Mesendoderm (in vitro differentiated cells): ENCODE measurements at regions not wholly inside any gene's neighbourhood (a gene's known extent, or its start where the extent isn't known, plus 50 kb on each side); places are given as distances from the start of the nearest gene placed in this dataset.

Experiments
- DNase-seq: peaks from one replicate; pipeline ENCODE4 v3.0.0; 2013
- H2AK5ac ChIP-seq: 2 replicates; pipeline ENCODE4 v1.6.1; 2013; ENCODE audit warnings: low read length, inconsistent platforms
- H2BK120ac ChIP-seq: 2 replicates; pipeline ENCODE4 v1.6.1; 2013; ENCODE audit warnings: low read depth, mild to moderate bottlenecking, low read length, moderate library complexity, mixed read lengths
- H2BK15ac ChIP-seq: replicated peaks from 2 replicates; pipeline ENCODE4 v1.6.1; 2013; ENCODE audit warnings: low read depth, mild to moderate bottlenecking, moderate library complexity
- H2BK5ac ChIP-seq: 2 replicates; pipeline ENCODE4 v1.6.1; 2013; ENCODE audit warnings: low read length, inconsistent platforms
- H3K18ac ChIP-seq: 2 replicates; pipeline ENCODE4 v1.6.1; 2013; ENCODE audit warnings: mild to moderate bottlenecking, low read length, mixed read lengths
- H3K23ac ChIP-seq: one replicate; pipeline ENCODE4 v1.6.1; 2013; ENCODE audit warnings: low read length
- H3K27ac ChIP-seq: 2 replicates; pipeline ENCODE4 v1.5.1; 2013; ENCODE audit warnings: low read depth, mild to moderate bottlenecking, inconsistent platforms, low read length, moderate library complexity
- H3K27me3 ChIP-seq: 2 replicates; pipeline ENCODE4 v1.6.1; 2013; ENCODE audit warnings: low read length, control low read depth, mild to moderate bottlenecking, inconsistent platforms; ENCODE audit not compliant: insufficient read depth, poor library complexity
- H3K36me3 ChIP-seq: 2 replicates; pipeline ENCODE4 v1.6.1; 2013; ENCODE audit warnings: low read length, inconsistent platforms; ENCODE audit not compliant: control insufficient read depth, insufficient read depth
- H3K4ac ChIP-seq: one replicate; pipeline ENCODE4 v1.6.1; 2013; ENCODE audit warnings: low read depth, mild to moderate bottlenecking, low read length, moderate library complexity
- H3K4me1 ChIP-seq: 2 replicates; pipeline ENCODE4 v1.6.1; 2013; ENCODE audit warnings: low read depth, low read length, inconsistent platforms; ENCODE audit not compliant: control insufficient read depth
- H3K4me2 ChIP-seq: 2 replicates; pipeline ENCODE4 v1.6.1; 2013; ENCODE audit warnings: low read length
- H3K4me3 ChIP-seq: 2 replicates; pipeline ENCODE4 v1.5.1; 2013; ENCODE audit warnings: mild to moderate bottlenecking, low read length
- H3K56ac ChIP-seq: one replicate; pipeline ENCODE4 v1.6.1; 2013; ENCODE audit warnings: low read length
- H3K79me1 ChIP-seq: 2 replicates; pipeline ENCODE4 v1.6.1; 2013; ENCODE audit warnings: low read length, inconsistent platforms
- H3K79me2 ChIP-seq: 2 replicates; pipeline ENCODE4 v1.6.1; 2013; ENCODE audit warnings: mild to moderate bottlenecking, low read length; ENCODE audit not compliant: control insufficient read depth, insufficient read depth
- H3K9ac ChIP-seq: 2 replicates; pipeline ENCODE4 v1.6.1; 2013; ENCODE audit warnings: low read length, inconsistent platforms
- H4K5ac ChIP-seq: one replicate; pipeline ENCODE4 v1.6.1; 2013; ENCODE audit warnings: low read length
- H4K8ac ChIP-seq: one replicate; pipeline ENCODE4 v1.6.1; 2013; ENCODE audit warnings: low read depth, mild to moderate bottlenecking, control low read depth, low read length, moderate library complexity
- WGBS: extraction: QIAGEN DNeasy Blood & Tissue Kit; methylation state at CpG from one replicate; pipeline ENCODE4 v1.1.7; 2013; ENCODE audit warnings: low lambda C conversion rate, missing lambda C conversion rate; ENCODE audit not compliant: insufficient coverage; ENCODE audit errors: extremely low coverage; 5-methylcytosine and 5-hydroxymethylcytosine counted together

- DNase-seq = no peak
- H3K4me1 ChIP-seq = no peaks in the 10 kb centered on the region
Measured at GRCh38 chr16:7992616-7993015, 597.7 kb downstream of the TMEM114 start.

GRCh38 chr16:7990626-7991260, 599.6 kb downstream of the TMEM114 start:
- Histone ChIP-seq H4K8ac (no peak overlapping the region), H3K4me3 (no peak overlapping the region), H3K18ac (no peak overlapping the region), H3K4me2 (no peak overlapping the region), H3K23ac (no peak overlapping the region), H3K56ac (no peak overlapping the region), H4K5ac (no peak overlapping the region), H3K79me1 (no peaks in the 10 kb centered on the region), H3K9ac (no peak overlapping the region), H3K27me3 (no peaks in the 10 kb centered on the region), H3K27ac (no peak overlapping the region), H2AK5ac (no peak overlapping the region), H3K36me3 (no peaks in the 10 kb centered on the region), H3K79me2 (no peaks in the 10 kb centered on the region), H2BK15ac (no peak overlapping the region), H3K4me1 (no peaks in the 10 kb centered on the region), H2BK120ac (no peak overlapping the region), H3K4ac (no peak overlapping the region), H2BK5ac (no peak overlapping the region)
- no peak for DNase-seq
- no CpG with 5 or more reads among the region's 11 CpGs for WGBS

More at GRCh38 chr16:7992616-7993015, 597.7 kb downstream of the TMEM114 start:
- H3K4ac ChIP-seq = no peak overlapping the region
- H4K8ac ChIP-seq = no peak overlapping the region
- H2BK5ac ChIP-seq = no peak overlapping the region
- H3K79me1 ChIP-seq = no peaks in the 10 kb centered on the region
- no peak overlapping the region for H3K4me3 ChIP-seq
- no peak overlapping the region for H4K5ac ChIP-seq
- no peak overlapping the region for H3K23ac ChIP-seq
- no peaks in the 10 kb centered on the region for H3K27me3 ChIP-seq
- H2BK15ac ChIP-seq = no peak overlapping the region
- no peak overlapping the region for H2BK120ac ChIP-seq
- H3K36me3 ChIP-seq = no peaks in the 10 kb centered on the region
- H3K27ac ChIP-seq = no peak overlapping the region
- H3K79me2 ChIP-seq = no peaks in the 10 kb centered on the region
- H2AK5ac ChIP-seq = no peak overlapping the region
- H3K18ac ChIP-seq = no peak overlapping the region
- no peak overlapping the region for H3K4me2 ChIP-seq
- no peak overlapping the region for H3K56ac ChIP-seq
- H3K9ac ChIP-seq = no peak overlapping the region
- no CpG with 5 or more reads among the region's 3 CpGs for WGBS

- Histone ChIP-seq H4K8ac (no peak overlapping the region), H3K4me2 (no peak overlapping the region), H3K79me1 (no peaks in the 10 kb centered on the region), H2BK15ac (no peak overlapping the region), H2BK120ac (no peak overlapping the region), H3K27me3 (no peaks in the 10 kb centered on the region), H3K4me1 (no peaks in the 10 kb centered on the region), H3K4ac (no peak overlapping the region), H3K23ac (no peak overlapping the region), H3K4me3 (no peak overlapping the region), H3K79me2 (no peaks in the 10 kb centered on the region), H3K36me3 (no peaks in the 10 kb centered on the region), H3K18ac (no peak overlapping the region), H2AK5ac (no peak overlapping the region), H2BK5ac (no peak overlapping the region), H3K27ac (no peak overlapping the region), H3K9ac (no peak overlapping the region), H4K5ac (no peak overlapping the region), H3K56ac (no peak overlapping the region)
- no CpG with 5 or more reads among the region's 3 CpGs for WGBS
- DNase-seq = no peak
Measured at GRCh38 chr16:7983676-7984075, 606.6 kb downstream of the TMEM114 start.

- Histone ChIP-seq H3K36me3 (no peaks in the 10 kb centered on the region), H2AK5ac (no peak overlapping the region), H3K23ac (no peak overlapping the region), H2BK15ac (no peak overlapping the region), H3K79me2 (no peaks in the 10 kb centered on the region), H3K9ac (no peak overlapping the region), H3K18ac (no peak overlapping the region), H3K4me3 (no peak overlapping the region), H3K4me2 (no peak overlapping the region), H3K27ac (no peak overlapping the region), H4K5ac (no peak overlapping the region), H3K56ac (no peak overlapping the region), H3K79me1 (no peaks in the 10 kb centered on the region), H3K4ac (no peak overlapping the region), H4K8ac (no peak overlapping the region), H3K4me1 (no peaks in the 10 kb centered on the region), H2BK5ac (no peak overlapping the region), H3K27me3 (no peaks in the 10 kb centered on the region), H2BK120ac (no peak overlapping the region)
- DNase-seq = no peak
- WGBS = no CpG with 5 or more reads among the region's 2 CpGs
Measured at GRCh38 chr16:7980133-7980483, 610.2 kb downstream of the TMEM114 start.

- Histone ChIP-seq H3K27ac (no peak overlapping the region), H2BK120ac (no peak overlapping the region), H3K56ac (no peak overlapping the region), H3K9ac (no peak overlapping the region), H3K18ac (no peak overlapping the region), H3K4me2 (no peak overlapping the region), H3K27me3 (no peaks in the 10 kb centered on the region), H3K4ac (no peak overlapping the region), H3K36me3 (no peaks in the 10 kb centered on the region), H4K8ac (no peak overlapping the region), H4K5ac (no peak overlapping the region), H3K79me2 (no peaks in the 10 kb centered on the region), H3K4me3 (no peak overlapping the region), H3K79me1 (no peaks in the 10 kb centered on the region), H2BK15ac (no peak overlapping the region), H2BK5ac (no peak overlapping the region), H3K23ac (no peak overlapping the region), H2AK5ac (no peak overlapping the region), H3K4me1 (no peaks in the 10 kb centered on the region)
- WGBS = no CpG with 5 or more reads among the region's 18 CpGs
- DNase-seq = no peak
Measured at GRCh38 chr16:7979448-7980132, 610.7 kb downstream of the TMEM114 start.

GRCh38 chr16:7976563-7976962, 613.7 kb downstream of the TMEM114 start:
- H3K56ac ChIP-seq = no peak overlapping the region
- H3K36me3 ChIP-seq = no peaks in the 10 kb centered on the region
- no peaks in the 10 kb centered on the region for H3K4me1 ChIP-seq
- no peak overlapping the region for H4K8ac ChIP-seq
- H3K79me2 ChIP-seq = no peaks in the 10 kb centered on the region
- H3K9ac ChIP-seq = no peak overlapping the region
- no peak overlapping the region for H3K18ac ChIP-seq
- no peak overlapping the region for H2AK5ac ChIP-seq
- no peak overlapping the region for H4K5ac ChIP-seq
- no peak overlapping the region for H2BK5ac ChIP-seq
- H3K27me3 ChIP-seq = no peaks in the 10 kb centered on the region
- H3K4me2 ChIP-seq = no peak overlapping the region
- no peak overlapping the region for H2BK120ac ChIP-seq
- no peak overlapping the region for H2BK15ac ChIP-seq
- no peak overlapping the region for H3K4ac ChIP-seq
- H3K4me3 ChIP-seq = no peak overlapping the region
- H3K27ac ChIP-seq = no peak overlapping the region
- H3K23ac ChIP-seq = no peak overlapping the region
- no peak for DNase-seq
- H3K79me1 ChIP-seq = no peaks in the 10 kb centered on the region
